ENCODE measurements at regions not wholly inside any gene's neighbourhood (a gene's known extent, or its start where the extent isn't known, plus 50 kb on each side); places are given as distances from the start of the nearest gene placed in this dataset.

DNA sequence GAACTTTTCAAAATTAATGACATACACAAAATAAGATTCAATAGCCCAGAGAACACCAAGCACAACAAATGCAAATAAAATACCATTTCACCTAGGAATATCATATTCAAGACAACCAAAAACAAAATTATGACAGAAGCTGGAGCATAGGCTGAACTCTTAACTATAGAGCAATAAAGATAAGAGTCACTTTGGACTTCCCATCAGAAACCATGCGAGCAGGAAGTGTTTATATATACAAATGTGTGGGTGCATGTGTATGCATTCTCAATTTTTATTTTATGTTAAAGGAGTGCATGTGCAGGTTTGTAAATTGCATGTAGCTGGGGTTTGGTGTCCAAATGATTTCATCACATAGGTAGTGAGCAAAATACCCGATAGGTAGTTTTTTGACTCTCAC, 291.6 kb downstream of the ARAP2 start (continued):
- TF ChIP-seq RFX5 (IDR thresholded peaks at IDR 0.05): no peak
- TF ChIP-seq, protein P1, sequence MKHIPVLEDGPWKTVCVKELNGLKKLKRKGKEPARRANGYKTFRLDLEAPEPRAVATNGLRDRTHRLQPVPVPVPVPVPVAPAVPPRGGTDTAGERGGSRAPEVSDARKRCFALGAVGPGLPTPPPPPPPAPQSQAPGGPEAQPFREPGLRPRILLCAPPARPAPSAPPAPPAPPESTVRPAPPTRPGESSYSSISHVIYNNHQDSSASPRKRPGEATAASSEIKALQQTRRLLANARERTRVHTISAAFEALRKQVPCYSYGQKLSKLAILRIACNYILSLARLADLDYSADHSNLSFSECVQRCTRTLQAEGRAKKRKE (CRISPR knock-in tag; IDR thresholded peaks at IDR 0.05; ENCODE audit: low read depth): no peak
- no peak for TF ChIP-seq MYC (IDR thresholded peaks at IDR 0.05; ENCODE audit: borderline replicate concordance, low read length)

DNA sequence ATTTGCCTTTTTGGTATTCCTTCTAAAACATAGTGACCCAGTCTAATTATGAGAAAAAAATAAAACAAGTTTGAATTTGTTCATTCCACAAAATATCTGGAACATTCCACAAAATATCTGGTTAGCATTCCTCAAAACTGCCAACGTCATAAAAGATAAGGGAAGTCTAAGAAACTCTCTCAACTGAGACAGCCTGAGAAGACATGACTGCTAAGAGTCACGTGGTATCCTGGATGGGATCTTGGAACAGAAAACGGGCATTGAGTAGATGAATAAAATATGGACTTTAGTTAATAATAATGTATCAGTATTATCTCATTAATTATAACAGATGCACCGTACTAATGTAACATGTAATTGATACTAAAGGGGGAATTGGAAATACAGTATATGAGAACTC, 280.9 kb downstream of the ARAP2 start:
- WGBS (ENCODE audit: missing lambda C conversion rate): 32% methylated on average over 4 of the region's 4 CpGs
- ChIA-PET CTCF (no interaction called here), POLR2A (no interaction called here)
- Histone ChIP-seq H3K4me1 (no peaks in the 10 kb centered on the region), H3K4me3 (no peak overlapping the region), H3K9me3 (no peaks in the 10 kb centered on the region), H3K27ac (no peak overlapping the region), H3K4me2 (no peak overlapping the region)
- FAIRE-seq (no peak), ATAC-seq (no peak), DNase-seq (ENCODE audit: low read depth in 1 of 2, low spot score in 1 of 2) (no peak)
- TF ChIP-seq SMC3 (IDR thresholded peaks at IDR 0.05) (no peak), RNF2 (IDR thresholded peaks at IDR 0.05; ENCODE audit: borderline replicate concordance, low read depth) (no peak), KDM1A (IDR thresholded peaks at IDR 0.05; ENCODE audit: low read depth) (no peak), KDM5A (IDR thresholded peaks at IDR 0.05) (no peak), JUNB (IDR thresholded peaks at IDR 0.05) (no peak), TP53 (CRISPR knock-in tag; IDR thresholded peaks at IDR 0.05) (no peak), RFX5 (IDR thresholded peaks at IDR 0.05) (no peak), MAZ (IDR thresholded peaks at IDR 0.05; ENCODE audit: borderline replicate concordance, low read depth, low read length) (no peak), EP300 (IDR thresholded peaks at IDR 0.05) (no peak)
- TF ChIP-seq, protein P2, sequence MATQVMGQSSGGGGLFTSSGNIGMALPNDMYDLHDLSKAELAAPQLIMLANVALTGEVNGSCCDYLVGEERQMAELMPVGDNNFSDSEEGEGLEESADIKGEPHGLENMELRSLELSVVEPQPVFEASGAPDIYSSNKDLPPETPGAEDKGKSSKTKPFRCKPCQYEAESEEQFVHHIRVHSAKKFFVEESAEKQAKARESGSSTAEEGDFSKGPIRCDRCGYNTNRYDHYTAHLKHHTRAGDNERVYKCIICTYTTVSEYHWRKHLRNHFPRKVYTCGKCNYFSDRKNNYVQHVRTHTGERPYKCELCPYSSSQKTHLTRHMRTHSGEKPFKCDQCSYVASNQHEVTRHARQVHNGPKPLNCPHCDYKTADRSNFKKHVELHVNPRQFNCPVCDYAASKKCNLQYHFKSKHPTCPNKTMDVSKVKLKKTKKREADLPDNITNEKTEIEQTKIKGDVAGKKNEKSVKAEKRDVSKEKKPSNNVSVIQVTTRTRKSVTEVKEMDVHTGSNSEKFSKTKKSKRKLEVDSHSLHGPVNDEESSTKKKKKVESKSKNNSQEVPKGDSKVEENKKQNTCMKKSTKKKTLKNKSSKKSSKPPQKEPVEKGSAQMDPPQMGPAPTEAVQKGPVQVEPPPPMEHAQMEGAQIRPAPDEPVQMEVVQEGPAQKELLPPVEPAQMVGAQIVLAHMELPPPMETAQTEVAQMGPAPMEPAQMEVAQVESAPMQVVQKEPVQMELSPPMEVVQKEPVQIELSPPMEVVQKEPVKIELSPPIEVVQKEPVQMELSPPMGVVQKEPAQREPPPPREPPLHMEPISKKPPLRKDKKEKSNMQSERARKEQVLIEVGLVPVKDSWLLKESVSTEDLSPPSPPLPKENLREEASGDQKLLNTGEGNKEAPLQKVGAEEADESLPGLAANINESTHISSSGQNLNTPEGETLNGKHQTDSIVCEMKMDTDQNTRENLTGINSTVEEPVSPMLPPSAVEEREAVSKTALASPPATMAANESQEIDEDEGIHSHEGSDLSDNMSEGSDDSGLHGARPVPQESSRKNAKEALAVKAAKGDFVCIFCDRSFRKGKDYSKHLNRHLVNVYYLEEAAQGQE (IDR thresholded peaks at IDR 0.05): no peak
- TF ChIP-seq, protein P3, sequence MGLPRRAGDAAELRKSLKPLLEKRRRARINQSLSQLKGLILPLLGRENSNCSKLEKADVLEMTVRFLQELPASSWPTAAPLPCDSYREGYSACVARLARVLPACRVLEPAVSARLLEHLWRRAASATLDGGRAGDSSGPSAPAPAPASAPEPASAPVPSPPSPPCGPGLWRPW (IDR thresholded peaks at IDR 0.05): no peak

DNA sequence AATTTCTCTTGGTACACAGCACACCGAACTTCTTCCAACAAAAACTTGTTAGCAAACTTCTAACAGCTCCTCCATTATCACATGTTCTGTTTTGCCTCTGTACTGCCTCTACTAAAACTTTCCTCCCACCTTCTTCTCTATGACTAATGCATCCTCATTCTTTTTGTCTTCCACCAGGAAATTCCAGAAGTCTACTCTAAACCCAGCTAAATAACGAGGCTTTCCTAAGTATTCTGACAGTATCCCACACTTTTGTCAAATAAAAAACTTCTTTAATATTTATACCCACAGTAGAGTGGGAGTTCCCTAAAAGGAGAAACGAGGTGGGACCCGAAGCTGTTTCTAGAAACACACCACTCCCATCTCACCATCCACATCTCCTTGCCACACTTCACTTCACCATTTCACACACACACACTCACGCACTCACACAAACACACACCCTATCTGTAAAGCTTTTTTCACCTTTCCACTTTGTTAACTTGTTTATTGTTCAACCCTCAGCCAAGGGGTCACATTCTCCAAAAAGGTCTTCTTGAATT, 280.3 kb downstream of the ARAP2 start:
- TF ChIP-seq NFE2L2 (conservative IDR thresholded peaks at IDR 0.05; ENCODE audit: low read length) (no peak), TP53 (CRISPR knock-in tag; IDR thresholded peaks at IDR 0.05) (no peak), CBX8 (IDR thresholded peaks at IDR 0.05) (no peak), KDM5A (IDR thresholded peaks at IDR 0.05) (no peak), NPAS2 (CRISPR knock-in tag; IDR thresholded peaks at IDR 0.05; ENCODE audit: borderline replicate concordance) (no peak), JUNB (IDR thresholded peaks at IDR 0.05) (no peak), RFX5 (IDR thresholded peaks at IDR 0.05) (no peak), HEYL (CRISPR knock-in tag; IDR thresholded peaks at IDR 0.05) (no peak), ESRRA (IDR thresholded peaks at IDR 0.05; ENCODE audit: borderline replicate concordance, low read length) (no peak)
- TF ChIP-seq, protein P3 (IDR thresholded peaks at IDR 0.05): no peak
- TF ChIP-seq, protein P4, sequence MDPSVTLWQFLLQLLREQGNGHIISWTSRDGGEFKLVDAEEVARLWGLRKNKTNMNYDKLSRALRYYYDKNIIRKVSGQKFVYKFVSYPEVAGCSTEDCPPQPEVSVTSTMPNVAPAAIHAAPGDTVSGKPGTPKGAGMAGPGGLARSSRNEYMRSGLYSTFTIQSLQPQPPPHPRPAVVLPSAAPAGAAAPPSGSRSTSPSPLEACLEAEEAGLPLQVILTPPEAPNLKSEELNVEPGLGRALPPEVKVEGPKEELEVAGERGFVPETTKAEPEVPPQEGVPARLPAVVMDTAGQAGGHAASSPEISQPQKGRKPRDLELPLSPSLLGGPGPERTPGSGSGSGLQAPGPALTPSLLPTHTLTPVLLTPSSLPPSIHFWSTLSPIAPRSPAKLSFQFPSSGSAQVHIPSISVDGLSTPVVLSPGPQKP (IDR thresholded peaks at IDR 0.05; ENCODE audit: low read depth, low read length): no peak
- FAIRE-seq: no peak
- POLR2A ChIA-PET: no interaction called here
- no peak overlapping the region for H3K4me2 ChIP-seq
- no peak overlapping the region for H3K27ac ChIP-seq
- WGBS (ENCODE audit: missing lambda C conversion rate): 10% methylated on average over 5 of the region's 5 CpGs
- H3K9me3 ChIP-seq: no peaks in the 10 kb centered on the region
- H3K4me3 ChIP-seq: no peak overlapping the region
- no peak for ATAC-seq
- no peak for DNase-seq (ENCODE audit: low read depth in 1 of 2, low spot score in 1 of 2)
- no peaks in the 10 kb centered on the region for H3K4me1 ChIP-seq
- CTCF ChIA-PET: no interaction called here
